ENCODE measurements at regions not wholly inside any gene's neighbourhood (a gene's known extent, or its start where the extent isn't known, plus 50 kb on each side); places are given as distances from the start of the nearest gene placed in this dataset.

DNA sequence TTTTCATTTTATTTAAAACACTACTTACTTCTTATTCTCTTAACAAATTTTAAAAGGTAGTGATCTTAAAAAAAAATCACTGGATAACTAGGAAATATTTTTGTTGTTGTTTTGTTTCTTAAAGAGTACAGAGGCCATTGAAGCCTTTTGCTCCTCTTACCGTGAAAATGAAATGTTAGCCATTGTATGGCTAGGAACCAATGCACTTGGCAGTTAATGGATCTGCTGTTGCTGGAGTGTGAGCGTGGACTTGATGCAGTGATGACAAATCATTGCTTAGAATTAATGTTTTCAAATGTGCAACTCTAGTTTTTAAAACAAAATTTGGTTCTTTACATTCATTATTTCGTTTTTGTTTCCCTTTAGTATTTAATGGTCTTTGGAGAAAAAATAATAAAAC, 162.3 kb downstream of the HAUS1 start:
- no peak for DNase-seq (ENCODE audit: low spot score)

DNA sequence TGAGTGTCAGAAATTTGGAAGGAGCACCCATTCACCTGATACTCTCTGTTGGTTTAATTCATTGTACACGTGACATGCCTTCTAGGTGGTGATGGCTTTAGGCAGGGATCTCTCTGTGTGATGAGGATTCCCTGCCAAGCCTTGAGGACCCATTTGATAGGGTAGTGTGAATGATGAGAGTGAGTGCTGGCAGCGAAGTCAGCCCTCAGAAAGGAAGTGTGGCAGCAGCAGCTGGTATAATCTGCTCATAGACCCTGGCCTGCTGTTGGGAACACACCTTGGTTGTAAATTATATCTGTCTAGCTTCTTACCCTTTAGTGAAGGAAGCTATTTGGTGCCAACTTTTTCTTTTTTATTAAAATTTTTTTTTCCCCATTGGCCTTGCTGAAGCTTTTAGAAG, 164.5 kb downstream of the HAUS1 start:
- DNase-seq (ENCODE audit: low spot score), result no peak

DNA sequence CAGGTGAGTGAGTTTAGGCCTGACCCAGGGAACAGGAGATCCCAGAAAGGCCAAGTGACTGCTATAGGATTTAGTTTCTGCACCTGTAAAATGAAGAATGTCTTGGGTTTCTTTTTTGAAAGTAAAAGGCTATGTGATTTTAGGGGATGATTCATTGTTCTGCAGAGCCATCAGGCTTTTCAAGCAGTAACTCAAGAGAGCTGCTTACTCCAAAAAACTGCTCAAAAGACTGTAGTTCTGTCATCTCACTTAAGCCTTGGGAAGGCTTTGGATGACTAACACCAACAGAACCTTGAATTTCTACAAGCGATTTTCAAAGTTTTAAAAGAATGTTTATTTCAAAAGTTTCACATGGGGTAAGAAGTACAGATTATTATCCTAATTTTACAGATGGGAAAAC, 165.1 kb downstream of the HAUS1 start:
- DNase-seq (ENCODE audit: low spot score), result no peak

DNA sequence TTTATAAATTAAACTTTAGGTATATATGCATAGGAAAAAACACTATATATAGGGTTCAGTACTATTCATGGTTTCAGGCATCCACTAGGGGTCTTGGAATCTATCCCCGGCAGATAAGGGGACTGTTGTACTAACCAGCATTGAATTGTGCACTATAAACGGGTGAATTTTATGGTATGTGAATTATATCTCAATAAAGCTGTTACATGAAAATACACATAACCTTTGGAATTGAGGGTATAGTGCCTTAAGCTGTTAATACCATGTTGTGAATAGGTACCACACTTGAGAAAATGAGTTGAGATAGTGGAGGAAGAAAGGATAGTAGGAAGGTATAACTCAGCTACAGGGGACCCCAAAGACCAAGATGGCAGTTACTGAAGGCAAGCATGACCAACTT, 167.3 kb downstream of the HAUS1 start:
- DNase-seq (ENCODE audit: low spot score), result no peak

DNA sequence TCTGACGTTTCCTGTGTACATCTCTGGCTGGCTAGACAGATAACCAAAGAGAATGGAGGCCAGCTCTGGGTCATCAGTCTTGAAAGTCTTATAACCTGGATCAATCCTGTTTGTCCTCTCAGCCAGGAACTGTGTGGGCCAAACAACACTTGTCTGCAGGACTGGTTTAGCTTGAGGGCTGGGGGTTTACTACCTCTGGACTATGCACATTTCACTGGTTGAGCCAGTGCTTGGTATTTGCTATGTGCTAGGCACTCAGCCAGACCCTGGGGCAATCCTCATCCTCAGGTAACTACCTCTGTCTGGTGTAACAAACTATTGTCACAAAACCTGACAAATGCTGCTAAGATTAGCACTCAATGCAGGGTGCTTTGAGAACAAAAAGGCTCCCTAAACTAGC, 169.7 kb downstream of the HAUS1 start:
- DNase-seq (ENCODE audit: low spot score), result no peak

DNA sequence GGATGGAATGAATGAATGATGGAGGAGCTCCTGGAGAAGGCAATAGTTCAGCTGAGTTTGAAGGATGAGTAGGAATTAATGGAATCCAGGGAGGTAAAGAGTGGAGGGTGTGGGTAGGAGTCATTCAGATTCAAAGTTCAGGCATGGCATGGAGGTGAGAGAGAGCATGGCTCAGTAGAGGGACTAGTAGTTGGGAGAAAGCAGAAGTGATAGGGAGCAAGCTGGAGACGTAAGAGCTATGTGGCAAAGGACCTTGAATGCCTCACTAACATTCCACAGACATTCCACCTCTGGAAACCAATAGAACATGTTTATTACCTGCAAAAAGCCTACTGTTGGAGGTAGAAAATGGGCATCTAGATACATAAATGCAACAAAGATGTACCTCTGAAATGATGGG, 170.1 kb downstream of the HAUS1 start:
- no peak for DNase-seq (ENCODE audit: low spot score)

DNA sequence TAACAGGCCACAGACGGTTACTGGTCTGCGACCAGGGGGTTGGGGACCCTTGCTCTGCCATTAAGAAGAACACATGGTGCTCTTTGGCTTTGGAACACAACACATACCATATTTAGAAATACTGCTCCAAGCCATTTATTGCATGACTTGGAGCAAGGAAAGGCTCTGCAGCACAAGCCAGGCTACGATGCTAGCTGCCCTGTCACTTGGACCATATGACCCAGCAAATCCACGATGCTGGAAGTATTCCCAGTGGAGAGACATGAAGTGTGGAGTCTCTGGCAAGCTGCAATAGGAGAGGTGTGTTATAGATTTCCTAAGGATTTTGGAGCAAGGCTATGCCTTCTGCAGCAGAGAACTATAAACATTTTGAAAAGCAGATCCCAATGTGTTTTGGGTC, 171.2 kb downstream of the HAUS1 start:
- DNase-seq (ENCODE audit: low spot score), result no peak

DNA sequence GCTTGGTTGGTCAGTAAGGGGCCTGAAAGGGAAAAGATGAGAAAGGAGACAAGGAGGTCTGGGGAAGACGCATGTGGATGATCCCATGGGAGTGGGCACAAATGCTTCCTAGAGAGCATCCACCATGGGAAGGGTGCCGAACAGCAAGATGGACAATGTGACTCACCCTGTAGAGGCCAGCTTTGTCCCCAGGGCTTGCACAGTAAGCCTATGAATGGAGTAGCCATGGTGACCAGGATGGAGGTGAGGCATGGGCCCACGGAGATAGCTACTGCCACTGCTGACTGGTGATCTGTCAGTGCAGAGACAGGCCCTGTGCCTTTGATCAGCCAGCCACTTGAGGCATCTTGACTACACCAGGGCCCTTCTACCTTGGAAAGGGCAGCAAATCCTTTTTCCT, 172.6 kb downstream of the HAUS1 start:
- DNase-seq (ENCODE audit: low spot score), result no peak

DNA sequence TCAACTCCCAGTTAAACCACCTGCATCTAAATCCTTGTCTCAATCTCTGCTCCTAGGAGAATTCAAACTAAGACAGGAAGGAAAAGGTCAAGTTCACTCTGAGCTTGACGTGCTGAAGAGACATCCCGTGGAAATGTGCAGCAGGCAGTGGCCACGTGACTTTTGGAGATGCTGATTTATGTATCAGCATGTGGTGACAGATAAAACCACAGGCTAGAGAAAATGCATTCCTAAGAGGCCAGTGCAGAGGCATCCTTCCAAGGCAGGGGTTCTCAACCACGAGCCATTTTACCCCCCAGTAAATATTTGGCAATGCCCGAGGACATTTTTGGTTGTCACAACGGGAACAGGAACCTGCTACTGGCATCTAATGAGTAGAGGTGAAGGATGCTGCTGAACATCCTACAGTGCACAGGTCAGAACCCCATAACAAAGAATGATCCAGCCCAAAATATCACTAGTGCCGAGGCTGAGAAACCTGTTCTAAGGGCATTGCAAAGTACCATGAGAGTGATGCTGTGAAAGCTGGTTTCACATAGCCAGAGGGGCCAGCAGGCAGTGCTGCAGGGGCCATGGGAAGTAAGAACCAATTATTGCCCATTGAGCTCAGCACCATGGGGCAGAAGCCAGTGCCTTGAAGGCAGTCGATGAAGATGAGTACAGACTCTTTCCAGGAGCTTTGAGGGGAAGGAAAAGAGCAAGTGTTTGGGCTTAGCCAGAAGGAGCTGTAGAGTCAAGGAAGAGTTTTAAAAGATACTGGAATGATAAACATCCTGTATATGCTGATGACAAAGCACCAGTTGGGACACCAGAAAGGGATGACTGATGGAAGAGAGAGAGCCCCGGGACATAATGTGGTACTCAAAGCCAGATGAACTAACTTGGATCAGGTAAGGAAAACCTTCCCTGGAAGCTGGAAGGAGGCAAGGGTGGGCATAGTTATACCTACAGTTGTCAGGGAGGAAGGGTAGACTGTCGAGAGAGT, 174.6 kb downstream of the HAUS1 start:
- DNase-seq (ENCODE audit: low spot score), result no peak

DNA sequence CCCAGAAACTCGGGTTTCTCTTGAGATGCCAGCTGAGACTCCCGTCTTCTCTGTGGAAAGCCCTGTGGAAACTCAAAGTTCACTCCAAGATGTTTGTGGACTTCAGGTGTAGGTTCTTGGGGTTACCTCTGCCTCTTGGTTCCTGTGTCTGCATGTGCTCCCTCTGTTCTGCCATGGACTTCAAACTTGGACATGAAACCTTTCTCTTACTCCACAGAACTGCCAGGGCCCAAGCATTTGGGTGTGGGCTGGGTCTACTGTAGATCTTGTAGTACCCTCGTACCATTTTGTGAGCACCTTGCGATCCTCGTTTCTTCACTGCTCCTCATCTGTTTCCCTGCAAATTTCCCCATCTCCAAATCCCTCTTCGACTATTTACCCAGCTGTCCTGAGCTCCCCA, 175.5 kb downstream of the HAUS1 start:
- DNase-seq (ENCODE audit: low spot score), result no peak

DNA sequence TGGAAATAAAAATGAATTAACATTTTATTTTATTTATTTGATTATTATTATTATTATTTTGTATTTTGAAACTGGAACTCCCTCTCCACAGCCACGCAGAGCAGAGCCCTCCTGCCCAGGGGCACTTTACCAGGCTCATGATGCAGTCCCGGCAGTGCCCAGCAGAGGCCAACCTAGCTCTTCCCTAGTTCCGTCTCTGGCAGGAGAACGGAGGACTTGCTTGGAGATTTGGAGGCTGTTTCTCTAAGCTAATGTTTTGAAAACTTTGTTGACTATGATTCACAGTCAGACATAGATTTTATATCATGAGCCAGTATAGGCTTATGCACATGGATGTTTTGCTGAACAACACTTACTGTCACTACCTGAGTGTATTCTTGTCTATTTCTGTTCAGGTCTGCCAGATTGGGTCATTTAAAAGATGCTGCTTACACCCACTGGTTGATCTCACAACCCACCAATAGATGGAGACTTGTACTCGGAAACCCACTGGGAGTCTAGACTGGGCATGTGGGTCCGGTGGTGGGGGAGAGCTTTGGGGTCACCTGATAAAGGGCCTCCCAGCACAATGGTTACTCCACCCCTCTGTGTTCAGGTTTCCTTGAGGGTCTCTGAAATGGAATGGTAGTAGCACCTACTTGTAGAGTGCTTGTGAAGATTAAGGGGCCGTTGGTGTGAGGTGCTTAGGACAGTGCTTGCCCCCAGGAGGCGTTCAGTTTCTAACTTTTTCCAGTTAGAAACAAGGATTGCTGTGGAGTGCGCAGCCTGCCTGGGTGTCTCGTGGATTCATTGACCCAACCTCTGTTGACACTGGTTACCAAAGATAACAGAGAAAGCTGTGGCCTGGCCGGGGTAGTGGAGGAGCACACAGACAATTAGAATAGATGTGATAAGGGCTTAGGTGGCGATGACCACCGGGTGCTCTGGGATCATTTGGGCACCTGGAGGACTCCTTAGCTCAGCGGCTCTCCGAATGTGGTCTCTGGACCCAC, 177.3 kb downstream of the HAUS1 start:
- peak; percentile 75 for DNase-seq (ENCODE audit: low spot score)

DNA sequence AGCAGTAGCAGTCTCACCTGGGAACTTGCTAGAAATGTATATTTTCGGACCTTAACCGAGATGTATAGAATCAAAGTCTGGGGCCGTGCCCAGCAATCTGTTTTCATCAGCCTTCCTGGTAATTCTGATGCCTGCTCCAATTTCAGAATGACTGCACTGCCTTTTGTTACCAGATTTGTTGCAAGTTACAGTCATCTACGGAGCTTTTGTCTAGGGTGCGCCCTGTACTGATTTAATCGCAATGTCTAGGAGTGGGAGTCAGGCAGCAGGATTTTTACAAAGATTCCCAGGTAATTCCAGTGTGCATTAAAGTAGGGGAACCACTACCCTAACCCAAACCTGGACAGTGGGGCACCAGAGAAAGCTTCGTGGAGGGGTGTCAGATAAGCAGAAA, 178.0 kb downstream of the HAUS1 start:
- no peak for DNase-seq (ENCODE audit: low spot score)

DNA sequence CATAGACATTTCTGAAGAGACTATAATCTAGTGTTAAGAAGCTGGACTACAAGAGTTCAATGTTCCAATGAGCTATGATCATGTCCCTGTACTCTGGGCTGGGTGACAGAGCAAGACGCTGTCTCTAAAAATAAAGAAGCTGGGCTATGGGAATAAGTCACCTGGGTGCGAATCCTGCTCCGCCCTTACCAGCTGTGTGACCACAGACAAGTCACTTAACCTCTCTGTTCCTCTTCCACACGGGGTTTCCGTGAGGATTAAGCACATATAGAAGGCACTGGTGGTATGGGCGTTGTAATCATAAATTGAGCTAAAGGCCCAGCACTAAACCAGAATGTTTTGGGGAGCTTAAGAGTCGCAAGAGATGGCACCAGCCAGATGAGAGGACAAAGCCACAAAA, 178.5 kb downstream of the HAUS1 start:
- DNase-seq (ENCODE audit: low spot score), result no peak

DNA sequence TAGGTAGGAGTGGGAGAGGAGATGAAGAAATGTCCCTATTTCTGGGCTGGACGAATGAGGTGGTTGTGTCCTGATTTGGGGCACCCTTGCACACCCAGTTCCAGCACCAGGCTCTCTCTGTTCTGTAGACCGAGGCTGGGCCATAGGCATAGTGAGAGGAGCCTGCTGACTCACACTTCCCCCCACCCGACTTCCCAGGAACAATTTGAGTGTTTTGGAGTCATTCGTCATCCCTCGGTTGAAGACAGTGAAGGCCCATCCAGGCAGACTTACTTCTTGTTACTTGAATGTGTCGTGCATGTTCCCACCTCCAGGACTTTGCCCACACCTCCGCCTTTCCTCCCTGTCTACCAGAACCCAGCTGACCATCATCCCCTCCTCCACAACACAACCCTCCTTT, 179.1 kb downstream of the HAUS1 start:
- DNase-seq (ENCODE audit: low spot score), result no peak

DNA sequence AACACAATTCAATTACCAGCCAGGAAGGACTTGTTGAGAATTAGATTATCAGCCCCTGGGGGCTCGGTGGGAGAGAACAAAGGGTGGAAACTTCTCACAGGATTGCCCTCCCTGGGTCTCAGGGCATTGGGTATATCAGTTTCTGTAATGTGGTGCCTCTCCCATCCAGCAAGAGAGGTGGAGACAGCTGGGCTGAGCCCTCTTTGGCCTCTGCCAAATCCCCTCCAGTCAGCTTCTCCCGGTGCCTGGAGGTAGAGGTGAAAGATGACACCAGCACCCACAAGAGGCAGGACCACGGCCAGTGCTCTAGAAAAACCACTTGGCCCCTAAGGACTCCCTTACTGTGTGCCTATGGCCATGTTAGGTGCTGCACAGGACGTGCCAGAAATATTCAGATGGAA, 179.7 kb downstream of the HAUS1 start:
- no peak for DNase-seq (ENCODE audit: low spot score)

DNA sequence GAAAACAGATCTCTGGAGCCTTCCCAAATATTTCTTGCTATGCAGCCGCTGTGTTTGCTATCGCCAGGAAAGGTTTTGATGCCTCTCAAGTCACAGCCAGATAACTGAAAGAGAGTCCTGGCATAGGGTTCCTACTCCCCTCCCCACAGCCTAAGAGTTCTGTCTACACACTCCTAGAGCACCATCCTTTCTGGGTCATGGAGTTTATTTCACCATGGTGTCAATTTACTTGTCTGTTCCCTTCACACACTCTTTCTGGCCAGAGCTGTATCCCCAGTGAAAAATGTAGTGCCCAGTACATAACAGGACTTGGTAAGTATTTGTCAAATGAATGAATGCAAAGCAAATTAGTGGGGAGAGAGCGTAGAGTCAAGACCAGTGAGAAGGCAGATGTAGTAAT, 185.3 kb downstream of the HAUS1 start:
- DNase-seq (ENCODE audit: low spot score), result no peak

DNA sequence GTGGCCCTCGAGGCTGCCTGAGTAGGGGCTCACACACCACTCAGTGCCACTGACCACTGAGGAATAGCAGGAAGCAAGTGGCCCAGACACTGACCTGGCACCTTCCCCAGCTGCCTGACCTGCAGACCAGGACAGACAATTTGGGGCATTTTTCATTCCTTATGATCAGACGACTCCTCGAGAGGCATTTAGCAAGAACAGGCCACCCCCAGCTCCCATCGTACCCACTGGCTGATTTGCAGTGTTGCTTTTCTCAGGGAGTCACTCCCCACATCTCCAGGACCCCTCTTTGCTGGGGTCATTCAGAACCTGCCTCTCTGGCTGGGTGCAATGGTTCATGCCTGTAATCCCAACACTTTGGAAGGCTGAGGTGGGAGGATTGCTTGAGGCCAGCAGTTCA, 185.7 kb downstream of the HAUS1 start:
- no peak for DNase-seq (ENCODE audit: low spot score)

DNA sequence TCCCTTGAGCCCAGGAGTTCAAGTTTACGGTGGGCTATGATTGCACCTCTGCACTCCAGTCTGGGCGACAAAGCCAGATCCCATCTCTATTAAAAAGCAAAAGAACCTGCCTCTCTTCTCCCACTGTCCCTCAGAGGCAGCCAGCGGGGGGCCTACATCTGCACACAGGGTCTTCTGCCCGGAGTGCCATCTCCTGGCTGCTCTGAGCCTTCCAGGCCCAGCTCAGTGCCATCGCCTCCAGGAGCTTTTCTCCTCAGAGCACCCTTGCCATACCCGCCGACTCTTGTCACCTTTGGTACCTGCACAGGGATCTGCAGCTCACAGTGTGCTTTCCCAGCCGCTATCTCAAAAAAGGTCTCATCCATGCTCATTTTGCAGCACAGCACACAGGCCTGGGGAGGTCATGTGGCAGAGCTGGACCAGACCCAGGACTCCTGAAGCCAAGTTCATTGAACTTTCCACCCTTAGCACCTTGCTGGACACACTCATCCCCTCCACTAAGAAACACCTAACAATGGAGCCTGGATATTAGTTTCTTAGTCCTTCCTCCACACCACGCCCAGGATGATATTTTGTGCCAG, 186.3 kb downstream of the HAUS1 start:
- no peak for DNase-seq (ENCODE audit: low spot score)

DNA sequence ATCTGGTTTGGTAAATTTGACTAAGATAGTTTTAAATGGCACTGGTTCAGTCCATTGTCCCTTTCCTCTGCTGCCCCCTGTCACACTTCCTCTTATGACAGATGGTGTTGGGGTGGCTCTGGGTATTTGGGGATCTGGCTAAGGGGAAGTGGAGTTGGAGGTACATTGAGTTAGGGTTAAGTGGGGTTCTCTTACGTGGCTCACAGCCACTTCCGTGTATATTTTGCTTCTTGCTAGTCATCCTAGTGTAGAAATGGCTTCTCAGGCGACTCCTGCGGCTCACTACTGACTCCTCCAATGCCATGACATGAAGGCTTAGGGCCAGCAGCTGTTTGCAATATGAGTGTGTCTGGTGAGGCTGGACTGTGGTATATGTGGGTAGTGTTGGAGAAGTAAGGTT, 187.0 kb downstream of the HAUS1 start:
- no peak for DNase-seq (ENCODE audit: low spot score)

DNA sequence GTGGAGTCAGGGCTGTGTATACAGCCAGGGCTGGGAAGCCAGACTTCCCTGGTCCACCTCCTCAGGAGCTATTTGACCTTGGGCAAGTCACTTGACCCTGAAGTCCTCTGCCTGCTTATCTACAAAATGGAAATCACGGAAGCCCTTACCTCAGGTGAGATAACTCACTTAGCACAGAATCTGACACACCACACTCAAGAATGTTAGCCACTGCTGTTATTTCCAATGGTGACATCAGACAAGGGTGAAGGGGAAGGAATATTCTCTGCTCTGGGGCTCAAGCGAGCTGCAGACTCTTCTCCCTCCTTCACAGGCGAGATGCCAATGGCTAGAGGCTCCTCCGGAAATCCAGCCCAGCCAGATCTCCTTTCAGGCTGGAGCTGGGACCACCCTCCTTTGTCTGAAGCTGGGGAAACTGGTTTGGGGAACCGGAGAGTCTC, 189.6 kb downstream of the HAUS1 start:
- no peak for DNase-seq (ENCODE audit: low spot score)

DNA sequence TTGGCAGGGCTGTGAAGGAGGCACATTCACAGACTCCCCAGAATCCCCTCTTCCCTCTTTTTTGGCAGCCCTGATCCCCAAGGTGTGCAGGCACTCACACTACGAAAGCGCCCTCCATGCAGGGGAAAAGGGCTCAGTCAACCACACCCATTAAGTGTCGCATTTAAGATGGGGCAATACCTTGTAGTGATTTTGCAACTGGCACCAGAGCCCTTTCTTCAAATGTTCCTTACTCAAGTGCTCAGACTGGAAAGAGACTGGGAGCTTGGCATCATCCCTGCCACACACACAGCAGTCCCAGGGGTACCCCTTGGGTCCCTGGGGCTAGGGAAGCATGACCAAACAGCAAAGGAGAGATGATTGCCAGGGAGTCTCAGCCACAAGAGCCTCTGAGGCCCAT, 190.1 kb downstream of the HAUS1 start:
- no peak for DNase-seq (ENCODE audit: low spot score)

DNA sequence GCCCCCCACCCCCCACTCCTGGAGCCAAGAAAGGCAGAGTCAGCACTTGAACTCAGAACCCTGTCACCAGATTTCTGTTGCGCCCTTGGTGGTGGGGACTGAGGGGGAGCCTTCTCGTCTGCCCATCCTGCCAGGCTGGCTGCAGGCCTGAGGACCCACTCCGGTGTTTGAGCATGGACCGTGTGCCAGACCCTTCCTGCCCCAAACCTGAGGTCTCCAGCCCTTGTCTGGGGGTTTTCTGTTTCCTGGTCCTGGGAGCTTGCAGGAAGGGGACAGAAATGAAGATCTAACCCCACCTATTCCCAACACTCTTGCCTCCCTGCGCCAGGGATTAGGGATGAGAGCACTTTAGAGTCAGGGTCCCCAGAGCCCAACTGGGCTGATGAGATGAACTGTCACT, 190.6 kb downstream of the HAUS1 start:
- DNase-seq (ENCODE audit: low spot score), result no peak
